T-helper 17 cell (primary cell): ENCODE measurements at regions not wholly inside any gene's neighbourhood (a gene's known extent, or its start where the extent isn't known, plus 50 kb on each side); places are given as distances from the start of the nearest gene placed in this dataset.

Experiments
- ATAC-seq: fragments of 150-1000 bp; cut with Tn5 transposase; 2 replicates; pipeline ENCODE4 v1.10.0; 2021; ENCODE audit warnings: mild to moderate bottlenecking, moderate library complexity
- DNase-seq, 3 donors: peaks; one replicate each; pipeline versions ENCODE4 v3.0.0 to v3.0.0-alpha.2; 2020 to 2021
- H3K9me3 ChIP-seq: one replicate; pipeline ENCODE4 v1.7.0; 2013; ENCODE audit warnings: low read length, mild to moderate bottlenecking; ENCODE audit not compliant: control insufficient read depth, poor library complexity, severe bottlenecking
- H3K27ac Mint-ChIP-seq: one replicate; pipeline ENCODE4 v1.8.0; 2022; ENCODE audit warnings: mild to moderate bottlenecking, moderate library complexity, mixed read lengths
- H3K27me3 Mint-ChIP-seq: one replicate; pipeline ENCODE4 v1.8.0; 2022; ENCODE audit warnings: mixed read lengths
- H3K36me3 Mint-ChIP-seq: one replicate; pipeline ENCODE4 v1.8.0; 2022; ENCODE audit warnings: low read depth, mixed read lengths
- H3K4me1 Mint-ChIP-seq: one replicate; pipeline ENCODE4 v1.8.0; 2022; ENCODE audit warnings: mild to moderate bottlenecking, mixed read lengths
- H3K4me3 Mint-ChIP-seq: one replicate; pipeline ENCODE4 v1.8.0; 2022; ENCODE audit warnings: mild to moderate bottlenecking, moderate library complexity, mixed read lengths

DNA sequence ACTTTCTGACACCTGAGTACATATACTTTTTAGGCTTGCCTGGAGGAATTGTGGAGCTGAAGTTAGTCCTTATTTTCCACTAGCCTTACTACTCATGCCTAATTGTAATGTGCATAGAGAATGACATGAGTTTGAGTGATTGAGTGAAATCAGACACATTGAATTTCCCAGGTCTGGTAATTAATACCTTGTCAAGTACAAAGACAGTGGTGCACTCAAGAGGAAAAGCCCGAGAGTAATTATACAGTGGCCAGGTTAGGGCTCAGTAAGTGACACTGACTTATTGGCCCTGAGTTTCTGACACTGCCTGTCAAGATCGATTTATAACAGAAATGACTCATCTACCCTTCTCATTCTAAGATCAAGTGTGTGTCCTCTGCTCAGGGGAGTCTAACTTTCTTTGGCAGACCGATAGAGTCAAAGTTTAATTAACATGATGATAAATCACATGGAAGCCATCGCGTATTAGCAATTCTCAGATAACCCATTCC, 288.3 kb downstream of the TPBG start:
- H3K4me3 Mint-ChIP-seq = no peak overlapping the region
- ATAC-seq (no peak), DNase-seq (no peak)

GRCh38 chr6:82679232-82679631, 315.6 kb downstream of the TPBG start:
- no peaks in the 10 kb centered on the region for H3K9me3 ChIP-seq
- no peak for ATAC-seq
- H3K27me3 Mint-ChIP-seq = peaks cover 11% of the 10 kb centered on the region
- no peak overlapping the region for H3K27ac Mint-ChIP-seq
- DNase-seq = no peak
- H3K4me3 Mint-ChIP-seq = no peak overlapping the region
- no peaks in the 10 kb centered on the region for H3K4me1 Mint-ChIP-seq
- H3K36me3 Mint-ChIP-seq = no peaks in the 10 kb centered on the region

More for the DNA sequence above, 288.3 kb downstream of the TPBG start:
- H3K4me1 Mint-ChIP-seq = no peaks in the 10 kb centered on the region
- H3K27me3 Mint-ChIP-seq = no peaks in the 10 kb centered on the region
- H3K9me3 ChIP-seq = no peaks in the 10 kb centered on the region
- H3K27ac Mint-ChIP-seq = no peak overlapping the region
- no peaks in the 10 kb centered on the region for H3K36me3 Mint-ChIP-seq

DNA sequence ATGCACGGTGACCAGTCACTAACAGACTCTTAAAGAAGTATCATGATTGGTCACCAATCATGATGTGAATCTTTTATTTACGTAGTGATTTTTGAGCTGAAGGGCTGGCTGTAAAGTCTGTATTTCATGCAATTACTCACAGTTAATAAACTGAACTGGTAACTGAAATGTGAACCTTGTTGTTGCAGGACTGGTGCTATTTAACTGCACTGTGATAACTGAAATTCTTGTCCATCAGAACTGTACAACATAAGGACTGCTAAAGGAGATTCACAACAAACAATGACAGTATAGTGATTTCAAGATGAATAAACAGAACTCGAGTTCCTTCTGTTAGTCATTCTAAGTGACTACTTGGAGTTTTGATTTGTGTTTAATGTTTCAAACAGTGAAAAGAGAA, 316.6 kb downstream of the TPBG start:
- Mint-ChIP-seq H3K4me3 (no peak overlapping the region), H3K27me3 (peaks cover 11% of the 10 kb centered on the region), H3K4me1 (no peaks in the 10 kb centered on the region), H3K36me3 (no peaks in the 10 kb centered on the region), H3K27ac (no peak overlapping the region)
- DNase-seq = no peak
- ATAC-seq = no peak
- no peaks in the 10 kb centered on the region for H3K9me3 ChIP-seq

- ATAC-seq (no peak), DNase-seq (no peak)
- Mint-ChIP-seq H3K4me3 (no peak overlapping the region), H3K27me3 (peaks cover 11% of the 10 kb centered on the region), H3K4me1 (no peaks in the 10 kb centered on the region), H3K36me3 (no peaks in the 10 kb centered on the region), H3K27ac (no peak overlapping the region)
- no peaks in the 10 kb centered on the region for H3K9me3 ChIP-seq
Observed at GRCh38 chr6:82681119-82681714, 317.6 kb downstream of the TPBG start.

- ATAC-seq (no peak), DNase-seq (no peak)
- H3K36me3 Mint-ChIP-seq = no peaks in the 10 kb centered on the region
- H3K27me3 Mint-ChIP-seq = peaks cover 11% of the 10 kb centered on the region
- H3K4me3 Mint-ChIP-seq = no peak overlapping the region
- no peaks in the 10 kb centered on the region for H3K9me3 ChIP-seq
- no peak overlapping the region for H3K27ac Mint-ChIP-seq
- H3K4me1 Mint-ChIP-seq = no peaks in the 10 kb centered on the region
Observed at GRCh38 chr6:82686719-82687118, 323.1 kb downstream of the TPBG start.

- Mint-ChIP-seq H3K27me3 (peaks cover 11% of the 10 kb centered on the region), H3K36me3 (no peaks in the 10 kb centered on the region), H3K4me3 (no peak overlapping the region), H3K4me1 (no peaks in the 10 kb centered on the region), H3K27ac (no peak overlapping the region)
- no peak for DNase-seq
- ATAC-seq = no peak
- no peaks in the 10 kb centered on the region for H3K9me3 ChIP-seq
Observed at GRCh38 chr6:82687855-82688254, 324.2 kb downstream of the TPBG start.

DNA sequence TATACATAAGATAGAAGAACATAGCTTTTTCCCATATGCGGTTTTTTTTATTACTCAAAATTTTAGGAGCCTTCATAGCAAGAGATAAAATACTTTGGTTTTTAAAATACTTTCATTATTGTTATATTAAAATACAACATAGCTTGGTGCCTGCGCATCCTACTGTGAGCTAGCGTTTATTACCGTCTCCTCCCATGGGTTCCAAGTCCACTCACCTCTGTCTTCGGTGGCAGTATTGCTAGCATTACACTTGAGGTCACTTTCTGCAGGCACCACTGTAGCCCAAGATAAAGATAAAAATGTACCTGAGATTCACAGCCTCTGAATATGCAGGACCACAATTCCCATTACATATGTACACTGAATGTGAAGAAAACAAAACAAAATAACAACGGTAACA, 326.7 kb downstream of the TPBG start:
- H3K27ac Mint-ChIP-seq = no peak overlapping the region
- no peaks in the 10 kb centered on the region for H3K4me1 Mint-ChIP-seq
- no peaks in the 10 kb centered on the region for H3K9me3 ChIP-seq
- DNase-seq (no peak), ATAC-seq (no peak)
- H3K27me3 Mint-ChIP-seq = peaks cover 21% of the 10 kb centered on the region
- H3K36me3 Mint-ChIP-seq = no peaks in the 10 kb centered on the region
- H3K4me3 Mint-ChIP-seq = no peak overlapping the region

- Mint-ChIP-seq H3K27me3 (peaks cover 25% of the 10 kb centered on the region), H3K4me3 (no peak overlapping the region), H3K36me3 (no peaks in the 10 kb centered on the region), H3K4me1 (no peaks in the 10 kb centered on the region), H3K27ac (no peak overlapping the region)
- H3K9me3 ChIP-seq = no peaks in the 10 kb centered on the region
- ATAC-seq (no peak), DNase-seq (no peak)
Observed at GRCh38 chr6:82691997-82692396, 328.4 kb downstream of the TPBG start.

- H3K27me3 Mint-ChIP-seq = peaks cover 25% of the 10 kb centered on the region
- no peaks in the 10 kb centered on the region for H3K4me1 Mint-ChIP-seq
- no peak for DNase-seq
- no peak for ATAC-seq
- H3K27ac Mint-ChIP-seq = no peak overlapping the region
- no peaks in the 10 kb centered on the region for H3K9me3 ChIP-seq
- no peak overlapping the region for H3K4me3 Mint-ChIP-seq
- no peaks in the 10 kb centered on the region for H3K36me3 Mint-ChIP-seq
Observed at GRCh38 chr6:82693094-82693493, 329.5 kb downstream of the TPBG start.

DNA sequence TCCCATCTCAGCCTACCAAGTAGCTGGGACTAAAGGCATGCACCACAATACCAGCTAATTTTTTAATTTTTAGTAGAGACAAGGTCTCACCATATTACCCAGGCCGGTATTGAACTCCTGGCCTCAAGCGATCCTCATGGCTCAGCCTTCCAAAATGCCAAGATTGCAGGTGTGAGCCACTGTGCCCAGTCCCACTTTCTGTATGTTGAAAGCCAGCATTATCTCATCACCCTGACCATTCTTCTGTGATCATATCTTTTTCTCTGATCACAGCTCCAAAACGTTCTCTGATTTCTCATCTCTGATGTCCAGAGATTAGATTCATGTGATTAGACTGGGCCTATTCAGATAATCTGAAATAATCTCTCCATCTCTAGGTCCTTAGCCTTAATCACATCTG, 337.7 kb downstream of the TPBG start:
- ATAC-seq = no peak
- no peaks in the 10 kb centered on the region for H3K4me1 Mint-ChIP-seq
- no peak overlapping the region for H3K4me3 Mint-ChIP-seq
- H3K9me3 ChIP-seq = no peaks in the 10 kb centered on the region
- H3K36me3 Mint-ChIP-seq = no peaks in the 10 kb centered on the region
- no peaks in the 10 kb centered on the region for H3K27me3 Mint-ChIP-seq
- no peak for DNase-seq
- no peak overlapping the region for H3K27ac Mint-ChIP-seq

- H3K27me3 Mint-ChIP-seq = no peaks in the 10 kb centered on the region
- no peak for DNase-seq
- no peak overlapping the region for H3K4me3 Mint-ChIP-seq
- no peaks in the 10 kb centered on the region for H3K36me3 Mint-ChIP-seq
- no peaks in the 10 kb centered on the region for H3K9me3 ChIP-seq
- no peak for ATAC-seq
- no peak overlapping the region for H3K27ac Mint-ChIP-seq
- H3K4me1 Mint-ChIP-seq = no peaks in the 10 kb centered on the region
Observed at GRCh38 chr6:82702574-82702973, 339.0 kb downstream of the TPBG start.

DNA sequence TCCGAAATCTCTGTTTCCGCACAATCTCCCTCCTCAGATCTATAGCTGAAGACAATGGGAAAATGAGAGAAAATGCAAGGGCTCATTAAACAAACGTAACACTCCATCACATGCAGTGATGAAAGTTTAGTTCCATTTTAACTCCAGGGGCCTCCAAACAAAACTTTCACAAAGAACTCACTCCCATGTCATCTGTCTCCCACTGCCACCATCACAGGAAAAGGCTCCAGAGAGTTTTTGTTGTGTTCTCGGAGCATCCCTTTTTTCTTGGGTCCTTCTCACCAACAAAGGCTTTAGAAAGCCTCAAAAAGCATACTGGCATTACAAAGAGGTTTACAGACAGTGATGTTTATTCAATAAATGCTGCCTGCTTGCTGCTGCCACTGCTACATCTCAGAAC, 339.6 kb downstream of the TPBG start:
- Mint-ChIP-seq H3K36me3 (no peaks in the 10 kb centered on the region), H3K4me3 (no peak overlapping the region), H3K27me3 (no peaks in the 10 kb centered on the region), H3K4me1 (no peaks in the 10 kb centered on the region), H3K27ac (no peak overlapping the region)
- no peak for ATAC-seq
- no peaks in the 10 kb centered on the region for H3K9me3 ChIP-seq
- no peak for DNase-seq

DNA sequence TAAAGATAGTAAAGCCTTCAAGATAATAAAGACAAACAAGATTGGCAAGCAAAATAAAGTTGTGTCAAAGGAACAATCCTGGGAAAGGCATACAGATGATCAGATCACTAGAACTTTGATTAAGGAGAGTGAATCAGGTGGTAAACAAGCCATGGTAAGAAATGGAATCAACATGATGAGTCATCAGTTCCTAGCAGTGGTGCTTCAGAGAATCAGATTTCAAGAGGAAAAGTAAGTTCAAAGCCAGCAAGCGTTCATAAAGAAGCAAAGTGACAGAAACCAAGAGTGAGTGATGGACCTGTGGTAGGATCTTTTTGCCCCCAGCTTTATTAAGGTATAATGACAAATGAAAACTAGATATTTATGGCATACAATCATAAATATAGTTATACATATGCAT, 340.4 kb downstream of the TPBG start:
- ATAC-seq = no peak

DNA sequence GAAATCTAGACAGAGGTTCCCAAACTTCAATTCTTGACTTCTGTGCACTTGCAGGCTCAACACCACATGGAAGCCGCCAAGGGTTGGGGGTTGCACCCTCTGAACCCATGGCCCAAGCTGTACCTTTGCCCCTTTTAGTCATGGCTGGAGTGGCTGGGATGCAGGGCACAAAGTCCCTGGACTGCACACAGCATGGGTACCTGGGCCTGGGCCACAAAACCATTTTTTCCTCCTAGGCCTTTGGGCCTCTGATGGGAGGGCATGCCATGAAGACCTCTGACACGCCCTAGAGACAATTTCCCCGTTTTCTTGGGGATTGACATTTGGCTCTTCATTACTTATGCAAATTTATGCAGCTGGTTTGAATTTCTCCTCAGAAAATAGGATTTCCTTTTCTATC, 342.0 kb downstream of the TPBG start:
- no peaks in the 10 kb centered on the region for H3K9me3 ChIP-seq
- H3K27me3 Mint-ChIP-seq = no peaks in the 10 kb centered on the region
- no peak for ATAC-seq
- DNase-seq = no peak
- H3K36me3 Mint-ChIP-seq = peaks cover 2% of the 10 kb centered on the region
- no peaks in the 10 kb centered on the region for H3K4me1 Mint-ChIP-seq
- no peak overlapping the region for H3K27ac Mint-ChIP-seq
- H3K4me3 Mint-ChIP-seq = no peak overlapping the region

More for the DNA sequence above, 340.4 kb downstream of the TPBG start:
- Mint-ChIP-seq H3K36me3 (no peaks in the 10 kb centered on the region), H3K4me3 (no peak overlapping the region), H3K27ac (no peak overlapping the region), H3K4me1 (no peaks in the 10 kb centered on the region), H3K27me3 (no peaks in the 10 kb centered on the region)
- DNase-seq = no peak
- H3K9me3 ChIP-seq = no peaks in the 10 kb centered on the region
